HCT116 (cell line): ENCODE measurements at regions not wholly inside any gene's neighbourhood (a gene's known extent, or its start where the extent isn't known, plus 50 kb on each side); places are given as distances from the start of the nearest gene placed in this dataset.

Experiments used
- ATAC-seq: fragments of 200-7000 bp; cut with Tn5 transposase; 2 replicates; pipeline ENCODE4 v1.9.1; 2020; ENCODE audit warnings: mild to moderate bottlenecking, moderate library complexity
- BruUV-seq: library from RNA; stranded (reverse); fragments of 400-500 nt; replicated peaks from 2 replicates; lab custom pipeline; 2021; lab: Mats Ljungman, UMichigan
- CTCF ChIA-PET: fragments of 300-600 bp; sonication (Branson Sonifier 250); formaldehyde crosslinking; loops from one replicate; lab custom pipeline; 2021; ENCODE audit warnings: antibody characterized with exemption; lab: Charles Lee
- POLR2A ChIA-PET: fragments of 300-600, 350-600 bp; sonication (Branson Sonifier 250); formaldehyde crosslinking; loops from one replicate; lab custom pipeline; 2021; ENCODE audit warnings: antibody characterized with exemption; lab: Charles Lee
- RAD21 ChIA-PET, 2 experiments: fragments of 300-600 bp; sonication (Branson Sonifier 250); formaldehyde crosslinking; loops; one replicate each; lab custom pipeline; 2023; ENCODE audit warnings: low total read pairs in 2 of 2; ENCODE audit not compliant: uncharacterized antibody in 2 of 2, unreplicated experiment in 2 of 2, low non-redundant PET in 1 of 2; lab: Charles Lee
- DNase-seq: peaks from one replicate; pipeline ENCODE4 v3.0.0-alpha.2; 2010; ENCODE audit warnings: low read depth, low spot score
- H2AFZ ChIP-seq: fragments of 200-600 bp; shearing (Covaris generic), sonication (generic); 2 replicates; pipeline ENCODE4 v1.6.1; 2017; ENCODE audit warnings: low read depth, mixed run types, mixed read lengths, antibody characterized with exemption, low read length; ENCODE audit not compliant: poor library complexity, severe bottlenecking
- H3K27ac ChIP-seq: 2 replicates; pipeline ENCODE4 v1.5.1; 2012; ENCODE audit warnings: low read depth, low read length
- H3K27me3 ChIP-seq: fragments of 200-600 bp; sonication (generic); 2 replicates; pipeline ENCODE4 v1.6.1; 2016; ENCODE audit warnings: mixed run types, low read length, mixed read lengths; ENCODE audit not compliant: insufficient read depth
- H3K36me3 ChIP-seq, 2 experiments: fragments of 200-500 bp in 1 of 2; fragments of 200-600 bp in 1 of 2; sonication (Bioruptor generic) in 1 of 2; sonication (generic) in 1 of 2; 2 replicates each; pipeline versions ENCODE4 v1.5.1 to v1.6.1; 2014 to 2016; ENCODE audit warnings: low read length in 2 of 2, inconsistent platforms in 1 of 2, mixed read lengths in 1 of 2, mixed run types in 1 of 2; ENCODE audit not compliant: insufficient read depth in 2 of 2, control insufficient read depth in 1 of 2
- H3K4me1 ChIP-seq, 2 experiments: fragments of 200-600 bp in 1 of 2; sonication (generic) in 1 of 2; 2 replicates each; pipeline versions ENCODE4 v1.5.1 to v1.6.1; 2012 to 2017; ENCODE audit warnings: low read length in 2 of 2, inconsistent platforms in 1 of 2, mild to moderate bottlenecking in 1 of 2, mixed read lengths in 1 of 2, mixed run types in 1 of 2, moderate library complexity in 1 of 2; ENCODE audit not compliant: insufficient read depth in 2 of 2, control insufficient read depth in 1 of 2
- H3K4me2 ChIP-seq: fragments of 200-600 bp; sonication (generic); 2 replicates; pipeline ENCODE4 v1.6.1; 2017; ENCODE audit warnings: mixed run types, low read length, mixed read lengths
- H3K4me3 ChIP-seq, 2 experiments: fragments of 200-600 bp in 1 of 2; sonication (generic) in 1 of 2; replicated peaks in 1 of 2; 2 replicates each; pipeline ENCODE4 v1.5.1; 2011 to 2016; ENCODE audit warnings: low read length in 2 of 2, control low read depth in 1 of 2, low read depth in 1 of 2, mild to moderate bottlenecking in 1 of 2, mixed read lengths in 1 of 2, mixed run types in 1 of 2
- H3K79me2 ChIP-seq: fragments of 200-600 bp; sonication (generic); 2 replicates; pipeline ENCODE4 v1.6.1; 2017; ENCODE audit warnings: mild to moderate bottlenecking, mixed run types, low read length, moderate library complexity, mixed read lengths; ENCODE audit not compliant: insufficient read depth
- H3K9ac ChIP-seq: fragments of 200-600 bp; sonication (generic); 2 replicates; pipeline ENCODE4 v1.6.1; 2016; ENCODE audit warnings: low read length, mixed read lengths
- H3K9me2 ChIP-seq: fragments of 200-600 bp; sonication (generic), shearing (Covaris generic); 2 replicates; pipeline ENCODE4 v1.6.1; 2017; ENCODE audit warnings: mixed run types, mild to moderate bottlenecking, moderate library complexity; ENCODE audit not compliant: insufficient read depth
- H3K9me3 ChIP-seq, 2 experiments: fragments of 200-500 bp in 1 of 2; fragments of 200-600 bp in 1 of 2; sonication (Bioruptor generic) in 1 of 2; sonication (generic) in 1 of 2; 2 replicates each; pipeline ENCODE4 v1.6.1; 2014 to 2017; ENCODE audit warnings: low read length in 2 of 2, mixed read lengths in 2 of 2, inconsistent platforms in 1 of 2, low read depth in 1 of 2, mild to moderate bottlenecking in 1 of 2, mixed run types in 1 of 2, moderate library complexity in 1 of 2; ENCODE audit not compliant: control insufficient read depth in 1 of 2, insufficient read depth in 1 of 2
- H4K20me1 ChIP-seq: fragments of 200-600 bp; sonication (generic), shearing (Covaris generic); 2 replicates; pipeline ENCODE4 v1.6.1; 2017; ENCODE audit warnings: mixed run types, mild to moderate bottlenecking, moderate library complexity; ENCODE audit not compliant: insufficient read depth
- ATF3 ChIP-seq: IDR thresholded peaks from 2 replicates; pipeline ENCODE4 v1.6.1; 2012
- CEBPB ChIP-seq: IDR thresholded peaks from 2 replicates; pipeline ENCODE4 v1.6.1; 2012; ENCODE audit warnings: low read depth
- EGR1 ChIP-seq: IDR thresholded peaks from 2 replicates; pipeline ENCODE4 v1.6.1; 2012; ENCODE audit warnings: low read depth
- EZH2 ChIP-seq: fragments of 200-600 bp; sonication (generic); IDR thresholded peaks from 2 replicates; pipeline ENCODE4 v1.6.1; 2017; ENCODE audit warnings: antibody characterized with exemption, mixed run types
- EZH2phosphoT487 ChIP-seq: fragments of 200-600 bp; IDR thresholded peaks from 2 replicates; pipeline ENCODE4 v1.6.1; 2018; ENCODE audit warnings: antibody characterized with exemption, borderline replicate concordance
- FOSL1 ChIP-seq: IDR thresholded peaks from 2 replicates; pipeline ENCODE4 v1.6.1; 2012; ENCODE audit warnings: low read depth
- JUND ChIP-seq: IDR thresholded peaks from 2 replicates; pipeline ENCODE4 v1.6.1; 2012
- MAX ChIP-seq: IDR thresholded peaks from 2 replicates; pipeline ENCODE4 v1.6.1; 2012
- POLR2A ChIP-seq: IDR thresholded peaks from 2 replicates; pipeline ENCODE4 v1.7.0; 2011; ENCODE audit warnings: borderline replicate concordance; ENCODE audit not compliant: insufficient read depth, insufficient read length; ENCODE audit errors: extremely low read depth
- POLR2AphosphoS5 ChIP-seq: IDR thresholded peaks from 2 replicates; pipeline ENCODE4 v1.6.1; 2011; ENCODE audit warnings: mild to moderate bottlenecking, low read depth, low read length, moderate library complexity
- RAD21 ChIP-seq: IDR thresholded peaks from 2 replicates; pipeline ENCODE4 v1.6.1; 2012; ENCODE audit warnings: low read depth, mild to moderate bottlenecking
- SIN3A ChIP-seq: IDR thresholded peaks from 2 replicates; pipeline ENCODE4 v1.6.1; 2012; ENCODE audit warnings: low read depth
- SP1 ChIP-seq: IDR thresholded peaks from 2 replicates; pipeline ENCODE4 v1.6.1; 2012; ENCODE audit warnings: low read depth
- SRF ChIP-seq: IDR thresholded peaks from 2 replicates; pipeline ENCODE4 v1.6.1; 2012; ENCODE audit warnings: low read depth
- TCF7L2 ChIP-seq: IDR thresholded peaks from 2 replicates; pipeline ENCODE4 v1.7.0; 2011; ENCODE audit warnings: borderline replicate concordance, inconsistent platforms; ENCODE audit not compliant: insufficient read depth, insufficient read length; ENCODE audit errors: extremely low read depth
- YY1 ChIP-seq: IDR thresholded peaks from 2 replicates; pipeline ENCODE4 v1.6.1; 2011; ENCODE audit warnings: low read length, low read depth, moderate library complexity, mild to moderate bottlenecking; ENCODE audit not compliant: insufficient replicate concordance; ENCODE audit errors: extremely low read depth
- ZBTB33 ChIP-seq: IDR thresholded peaks from 2 replicates; pipeline ENCODE4 v1.6.1; 2011; ENCODE audit warnings: mild to moderate bottlenecking, low read length, moderate library complexity; ENCODE audit not compliant: insufficient replicate concordance; ENCODE audit errors: extremely low read depth
- ZFX ChIP-seq: fragments of 450-650 bp; IDR thresholded peaks from 2 replicates; pipeline ENCODE4 v1.6.1; 2017
- ZNF274 ChIP-seq: fragments of 200-500 bp; sonication (Bioruptor generic); IDR thresholded peaks from 2 replicates; pipeline ENCODE4 v1.6.1; 2014; ENCODE audit warnings: mild to moderate bottlenecking, low read depth, low read length, inconsistent platforms
- intact Hi-C: fragments of 100-400 bp; cut with micrococcal nuclease; formaldehyde crosslinking; loops from 2 replicates; pipeline ENCODE4 v1.10.0; 2022

GRCh38 chr5:167312225-167312624 is 979.2 kb upstream of the WWC1 start:
- Histone ChIP-seq H3K4me3 (no peak overlapping the region), H3K79me2 (no peaks in the 10 kb centered on the region), H3K9ac (no peak overlapping the region), H3K27ac (no peak overlapping the region), H3K9me2 (no peaks in the 10 kb centered on the region), H3K36me3 (no peaks in the 10 kb centered on the region), H3K4me2 (no peak overlapping the region), H2AFZ (no peak overlapping the region), H4K20me1 (no peaks in the 10 kb centered on the region), H3K4me1 (no peaks in the 10 kb centered on the region), H3K9me3 (peaks cover 3 to 12% of the 10 kb centered on the region in 2 experiments; a peak in 2 of 4 replicates), H3K27me3 (no peaks in the 10 kb centered on the region)
- RAD21 ChIA-PET, result no interaction called here
- POLR2A ChIA-PET, result no interaction called here
- no peak for DNase-seq
- TF ChIP-seq SRF (no peak), YY1 (no peak), RAD21 (no peak)
- intact Hi-C loops, result no loop called here
- CTCF ChIA-PET, result no interaction called here
- BruUV-seq, result no TSS peak
- no peak for ATAC-seq

GRCh38 chr5:167315762-167316161 is 975.7 kb upstream of the WWC1 start:
- H3K4me2 ChIP-seq, result no peak overlapping the region
- H3K27ac ChIP-seq, result no peak overlapping the region
- no peaks in the 10 kb centered on the region for H3K9me2 ChIP-seq
- DNase-seq (no peak), ATAC-seq (no peak)
- no peak overlapping the region for H2AFZ ChIP-seq
- intact Hi-C loops, result no loop called here
- H3K9me3 ChIP-seq, result peaks cover 3 to 19% of the 10 kb centered on the region in 2 experiments; a peak in 2 of 4 replicates
- ChIA-PET CTCF (no interaction called here), RAD21 (no interaction called here)
- no peaks in the 10 kb centered on the region for H3K36me3 ChIP-seq
- H4K20me1 ChIP-seq, result no peaks in the 10 kb centered on the region
- no peaks in the 10 kb centered on the region for H3K79me2 ChIP-seq
- no peak overlapping the region for H3K4me3 ChIP-seq
- no peaks in the 10 kb centered on the region for H3K27me3 ChIP-seq
- BruUV-seq, result no TSS peak
- H3K4me1 ChIP-seq, result no peaks in the 10 kb centered on the region
- TF ChIP-seq YY1 (no peak), EGR1 (no peak), ZBTB33 (no peak), EZH2phosphoT487 (no peak), FOSL1 (no peak), MAX (no peak), SP1 (no peak), SIN3A (no peak), JUND (no peak), EZH2 (no peak), ZNF274 (no peak), TCF7L2 (no peak), RAD21 (no peak), POLR2A (no peak), ATF3 (no peak), ZFX (no peak), CEBPB (no peak), SRF (no peak), POLR2AphosphoS5 (no peak)
- TF ChIP-seq, all 23 proteins: peak for 0
- no peak overlapping the region for H3K9ac ChIP-seq
- POLR2A ChIA-PET, result no interaction called here
